Activated CD4-positive, alpha-beta T cell treated with anti-CD3 and anti-CD28 coated beads, Interleukin-2, Interleukin-6, amounts not matched to agents 100 ng/mL and 50 ng/mL, durations not matched to agents 16 hours and 8 hours (primary cell): ENCODE measurements at regions not wholly inside any gene's neighbourhood (a gene's known extent, or its start where the extent isn't known, plus 50 kb on each side); places are given as distances from the start of the nearest gene placed in this dataset.

Source experiments
- DNase-seq: peaks from one replicate; pipeline ENCODE4 v3.0.0-alpha.2; 2020

DNA sequence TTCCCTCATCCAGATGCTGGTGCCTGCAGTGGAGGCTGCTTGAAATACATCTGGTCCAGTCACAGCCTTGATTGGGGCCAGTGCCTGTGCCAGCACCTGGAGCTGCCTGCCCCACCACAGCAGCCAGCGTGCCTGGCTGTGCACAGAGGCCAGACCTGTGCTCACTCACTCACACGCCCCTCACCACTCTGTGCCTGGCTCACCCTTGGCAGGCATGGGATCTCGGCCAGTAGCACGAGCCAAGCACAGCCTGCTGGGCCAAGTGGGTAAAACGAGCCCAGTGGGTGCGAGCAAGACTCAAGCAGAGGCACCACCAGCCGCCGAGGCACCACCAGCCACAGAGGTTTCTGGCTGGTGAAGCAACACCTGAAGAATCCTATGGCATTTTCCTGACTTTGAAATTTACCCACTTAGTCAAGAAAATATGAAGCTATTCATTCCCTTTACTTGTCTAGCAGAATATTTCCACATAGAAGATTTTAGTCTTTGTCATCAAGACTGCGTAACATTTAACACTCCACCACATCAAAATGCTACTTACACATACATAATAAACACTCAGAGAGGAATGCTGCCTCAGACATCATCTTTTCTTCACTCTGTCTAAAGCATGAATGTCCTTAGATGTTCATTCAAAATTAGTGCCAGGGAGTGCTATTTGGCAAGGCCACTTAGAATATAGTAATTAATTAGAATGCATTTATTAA, 424.3 kb upstream of the FAT3 start:
- DNase-seq, result no peak

DNA sequence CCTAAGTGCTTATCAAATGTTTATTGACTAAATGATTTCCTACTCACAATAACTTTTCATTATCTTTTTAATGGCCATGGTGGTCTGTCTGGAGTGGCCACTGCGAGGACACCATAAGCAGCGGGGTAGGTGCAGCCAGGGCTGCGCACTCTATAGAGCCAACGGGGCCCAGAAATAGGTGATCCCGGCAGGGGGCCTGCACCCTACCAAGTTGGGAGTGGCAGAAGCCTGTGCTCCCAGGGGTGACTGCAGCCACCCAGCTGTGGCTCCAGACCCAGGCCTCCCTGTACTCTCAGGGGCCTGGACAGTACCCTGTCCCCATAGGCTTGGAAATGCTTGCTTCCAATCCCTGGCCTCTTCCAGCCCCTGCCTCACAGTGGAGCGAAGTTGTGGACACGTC, 426.4 kb upstream of the FAT3 start:
- DNase-seq, result no peak

DNA sequence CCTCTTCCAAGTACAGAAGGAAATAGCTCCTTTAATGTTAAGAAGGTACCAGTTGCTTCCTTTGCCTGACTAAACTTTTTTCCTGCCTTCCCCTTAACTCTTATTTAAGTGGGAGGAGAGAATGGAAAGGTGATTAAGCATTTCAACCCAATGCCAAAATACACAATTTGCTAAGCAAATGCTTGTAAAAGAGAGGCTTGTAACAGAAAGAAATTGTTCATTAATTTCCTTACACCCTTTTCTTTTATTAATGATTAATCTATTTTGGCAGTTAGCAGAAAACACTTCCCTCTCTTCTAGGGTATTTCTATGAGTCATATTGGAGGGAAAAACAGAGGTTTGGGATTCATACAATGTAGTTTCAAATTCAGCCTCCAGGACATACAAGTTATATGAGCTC, 427.6 kb upstream of the FAT3 start:
- DNase-seq, result no peak

DNA sequence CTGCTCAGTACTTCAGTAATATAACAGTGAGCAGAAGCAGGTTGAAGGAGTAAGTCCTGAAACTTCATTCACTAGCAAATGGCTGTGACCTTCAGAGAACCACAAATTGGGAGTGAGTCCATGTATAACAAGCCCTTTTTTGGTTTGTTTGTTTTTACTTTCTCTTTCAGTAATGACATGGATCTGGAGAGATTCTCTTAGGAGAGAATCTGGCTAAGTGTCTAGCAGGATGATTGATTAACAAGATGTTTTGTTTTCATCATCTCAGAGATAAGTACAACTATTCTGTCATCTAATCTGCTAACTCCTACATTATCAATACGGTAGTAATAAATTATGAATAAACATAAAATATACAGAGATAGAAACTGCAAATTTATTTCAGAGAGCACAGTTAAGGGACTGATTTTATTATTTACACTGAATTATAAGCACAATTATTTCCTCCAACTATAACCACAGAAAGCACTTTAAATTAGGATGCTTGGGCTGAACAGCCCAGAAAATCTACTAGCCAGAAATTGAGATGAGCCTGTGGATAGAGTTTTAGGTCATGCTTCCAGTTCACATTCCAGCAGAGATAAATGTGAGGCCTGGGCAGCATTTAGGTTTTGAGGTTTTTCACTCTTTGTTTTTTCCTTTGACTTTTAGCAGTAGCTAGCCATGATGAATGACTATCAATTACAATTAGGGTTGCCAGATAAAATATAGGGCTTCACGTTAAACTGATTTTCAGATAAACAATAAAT, 429.3 kb upstream of the FAT3 start:
- no peak for DNase-seq

DNA sequence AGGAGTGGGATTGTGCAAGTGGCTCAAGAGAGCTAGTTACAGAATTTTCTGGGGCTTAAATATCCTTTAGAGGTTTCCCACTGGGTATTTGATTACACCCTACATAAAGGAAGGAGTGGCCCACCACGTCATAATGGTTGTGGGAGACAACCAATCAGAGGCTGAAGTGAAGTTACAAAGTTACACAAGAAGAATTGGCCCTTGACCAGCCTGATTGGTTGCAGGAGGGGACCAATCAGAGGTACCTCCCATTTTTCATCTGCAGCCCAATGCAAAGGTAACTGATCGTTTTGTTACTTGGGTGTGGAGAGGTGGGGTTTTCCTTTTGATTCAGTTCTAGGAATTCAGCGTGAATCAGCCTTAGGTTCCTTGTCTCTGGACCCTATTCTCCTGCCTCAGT, 430.5 kb upstream of the FAT3 start:
- no peak for DNase-seq

DNA sequence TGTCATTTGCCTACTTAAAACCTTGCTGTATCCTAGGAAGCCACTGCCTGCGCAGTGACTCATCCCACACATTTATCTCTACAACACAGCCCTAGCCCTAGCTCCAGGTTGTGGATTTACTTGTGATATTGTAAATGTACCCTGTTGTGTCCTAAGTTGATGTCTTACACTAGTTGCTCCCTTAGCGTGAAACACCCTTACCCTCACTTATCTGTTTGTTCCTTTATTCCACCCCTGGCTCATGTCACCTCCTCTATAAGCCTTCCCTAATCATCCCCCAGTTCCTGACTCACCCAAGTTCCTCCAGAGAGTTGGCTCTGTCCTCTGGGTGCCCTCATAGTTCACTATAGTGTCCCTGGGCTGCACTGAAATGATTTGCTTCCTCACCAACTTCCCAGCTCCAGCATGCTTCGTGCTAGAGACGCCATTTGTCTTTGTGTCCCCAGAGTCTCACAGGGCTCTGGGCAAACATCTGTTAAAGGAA, 431.8 kb upstream of the FAT3 start:
- no peak for DNase-seq

DNA sequence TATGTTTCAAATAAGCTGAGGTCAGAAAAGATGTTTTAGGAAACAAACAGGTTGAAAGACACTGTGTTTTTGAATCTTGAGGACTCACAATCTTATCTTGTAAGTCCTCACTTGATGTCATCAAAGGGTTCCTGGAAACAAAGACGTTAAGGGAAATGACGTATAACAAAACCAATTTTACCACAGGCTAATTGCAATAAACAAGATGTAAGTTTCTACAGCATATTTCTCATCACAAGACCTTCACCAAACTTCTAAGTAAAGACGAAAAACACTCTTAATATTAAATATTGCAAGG, 433.5 kb upstream of the FAT3 start:
- DNase-seq, result no peak

DNA sequence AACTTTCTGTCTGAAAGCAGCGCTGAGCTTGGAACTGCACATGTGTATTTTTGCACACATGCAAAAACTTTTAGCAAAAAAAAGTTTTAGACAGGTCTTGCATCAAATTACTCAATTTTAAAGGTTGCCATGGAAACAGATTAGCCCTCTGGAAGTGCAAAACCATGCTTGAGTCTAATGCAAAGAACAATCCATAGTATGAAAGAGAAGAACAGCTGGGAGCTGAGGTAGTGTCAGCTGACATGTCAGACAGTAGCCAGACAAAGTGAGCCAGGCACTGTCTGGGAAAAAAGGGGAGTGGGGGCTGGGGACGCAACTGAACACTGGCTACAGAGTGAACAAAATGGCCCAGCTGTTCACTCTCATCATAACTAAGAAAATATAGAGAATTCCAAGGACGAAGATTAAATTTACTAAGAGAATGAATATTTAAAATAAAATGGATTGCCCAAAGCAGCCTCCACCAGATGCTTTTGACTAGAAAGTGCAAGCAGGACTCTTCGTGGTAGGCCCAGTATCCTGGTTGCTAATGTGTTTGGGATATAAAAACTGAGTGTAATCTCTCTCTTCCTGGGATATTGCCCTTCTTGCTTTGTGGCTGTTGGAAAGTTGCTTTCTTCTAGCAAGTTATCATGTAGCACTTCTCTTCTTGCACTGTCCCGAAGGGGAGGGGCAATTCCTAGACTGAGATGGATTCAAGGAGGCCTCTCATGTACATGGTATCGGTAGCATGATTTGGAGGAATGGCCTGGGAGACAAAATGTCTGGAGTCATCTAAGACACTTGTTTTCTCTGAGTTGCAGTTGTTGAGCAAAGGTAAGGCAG, 434.1 kb upstream of the FAT3 start:
- DNase-seq, result no peak

DNA sequence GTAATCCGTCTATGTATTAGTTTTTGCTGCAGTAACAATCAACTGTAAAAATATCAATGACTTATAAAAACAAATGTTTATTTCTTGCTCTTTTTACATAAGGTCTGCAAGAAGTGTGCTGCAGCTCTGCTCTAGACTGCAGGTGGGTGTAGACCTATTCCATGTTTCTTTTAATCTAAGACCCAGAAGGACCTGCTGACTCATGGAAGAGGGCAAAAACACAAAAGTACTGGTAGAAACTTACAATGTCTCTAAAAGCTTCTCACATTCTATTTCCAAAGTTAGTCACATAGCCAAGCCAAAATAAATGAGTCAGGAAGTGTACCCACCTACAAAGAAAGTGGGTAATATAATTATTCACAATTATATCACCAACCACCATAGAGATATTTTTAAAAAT, 435.9 kb upstream of the FAT3 start:
- no peak for DNase-seq

DNA sequence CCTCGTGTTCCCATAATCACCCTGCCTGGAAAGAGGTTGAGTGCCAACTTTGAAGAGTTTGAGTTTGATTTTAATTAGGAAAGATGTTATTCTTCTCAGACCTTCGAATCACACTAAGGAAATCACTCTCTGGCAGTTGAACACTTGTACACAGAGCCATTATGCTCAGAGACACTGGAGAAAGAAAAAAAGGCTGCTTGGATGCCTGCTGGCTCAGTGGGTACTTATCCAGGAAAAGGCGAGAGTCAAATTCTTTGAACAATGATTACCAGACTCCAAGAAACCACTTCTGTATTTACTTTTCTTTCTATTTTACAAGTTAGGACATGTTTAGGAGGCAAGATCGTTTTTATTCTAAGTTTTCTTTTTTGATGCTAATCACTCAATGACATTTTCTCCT, 438.5 kb upstream of the FAT3 start:
- no peak for DNase-seq

DNA sequence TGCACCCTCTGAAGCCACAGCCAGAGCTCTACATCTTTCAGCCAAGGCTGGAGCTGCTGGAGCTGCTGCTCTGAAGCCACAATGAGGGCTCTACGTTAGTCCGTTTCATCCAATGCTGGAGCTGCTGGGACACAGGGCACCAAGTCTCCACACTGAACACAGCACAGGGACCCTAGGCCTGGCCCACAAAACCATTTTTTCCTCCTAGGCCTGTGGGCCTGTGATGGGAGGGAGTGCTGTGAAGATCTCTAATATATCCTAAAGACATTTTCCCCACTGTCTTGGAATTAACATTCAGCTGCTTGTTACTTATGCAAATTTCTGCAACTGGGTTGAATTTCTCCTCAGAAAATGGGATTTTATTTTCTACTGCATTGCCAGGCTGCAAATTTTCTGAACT, 441.4 kb upstream of the FAT3 start:
- DNase-seq, result no peak

DNA sequence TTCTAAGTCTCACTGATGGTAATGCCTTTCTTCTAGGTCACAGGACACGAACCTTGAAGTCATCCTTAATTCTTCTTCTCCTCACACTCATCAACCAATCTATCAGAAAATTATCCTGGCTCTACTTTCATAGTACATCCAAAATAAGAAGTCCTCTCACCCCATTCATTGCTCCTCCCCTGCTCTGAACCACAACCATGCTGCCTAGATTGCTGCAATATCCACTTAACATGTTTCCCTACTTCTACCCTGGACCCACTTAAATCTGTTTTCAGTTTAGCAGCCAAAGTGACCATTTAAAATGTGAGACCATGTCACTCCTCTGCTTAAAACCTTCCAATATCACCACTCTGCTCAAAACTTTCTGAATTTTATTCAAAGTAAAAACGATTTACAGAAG, 445.9 kb upstream of the FAT3 start:
- DNase-seq, result no peak

DNA sequence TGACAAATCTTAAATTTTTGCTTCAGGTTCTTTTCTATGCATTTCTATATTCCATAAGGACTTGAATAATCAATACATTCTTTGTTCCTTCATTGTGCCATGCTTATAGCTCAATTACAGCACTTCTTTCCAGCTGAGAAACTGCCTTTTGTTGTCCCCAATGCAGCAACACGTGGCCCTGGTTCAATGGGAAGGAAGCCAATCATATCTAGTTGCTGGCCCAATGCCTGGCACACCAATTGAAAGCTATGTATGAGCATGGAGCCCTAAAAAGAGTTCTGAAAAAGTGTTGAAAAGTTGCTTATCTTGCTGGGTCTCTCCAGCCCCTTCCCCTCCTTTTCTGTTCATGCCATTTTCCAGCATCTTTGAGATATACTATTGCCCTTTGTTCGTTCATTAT, 448.0 kb upstream of the FAT3 start:
- DNase-seq, result no peak

DNA sequence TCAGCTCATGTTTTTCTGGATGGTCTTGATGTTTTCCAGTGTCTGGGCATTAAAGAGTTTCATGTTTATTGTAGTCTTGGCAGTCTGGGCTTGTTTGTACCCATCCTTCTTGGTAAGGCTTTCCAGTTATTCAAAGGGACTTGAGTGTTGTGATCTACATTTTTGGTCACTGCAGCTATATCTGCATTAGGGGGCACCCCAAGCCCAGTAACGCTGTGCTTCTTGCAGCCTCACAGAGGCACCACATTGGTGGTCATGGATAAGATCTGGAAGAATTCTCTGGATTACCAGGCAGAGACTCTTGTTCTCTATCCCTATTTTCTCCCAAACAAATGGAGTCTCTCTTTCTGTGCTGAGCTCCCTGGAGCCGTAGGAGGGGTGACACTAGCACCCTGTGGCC, 451.5 kb upstream of the FAT3 start:
- no peak for DNase-seq

DNA sequence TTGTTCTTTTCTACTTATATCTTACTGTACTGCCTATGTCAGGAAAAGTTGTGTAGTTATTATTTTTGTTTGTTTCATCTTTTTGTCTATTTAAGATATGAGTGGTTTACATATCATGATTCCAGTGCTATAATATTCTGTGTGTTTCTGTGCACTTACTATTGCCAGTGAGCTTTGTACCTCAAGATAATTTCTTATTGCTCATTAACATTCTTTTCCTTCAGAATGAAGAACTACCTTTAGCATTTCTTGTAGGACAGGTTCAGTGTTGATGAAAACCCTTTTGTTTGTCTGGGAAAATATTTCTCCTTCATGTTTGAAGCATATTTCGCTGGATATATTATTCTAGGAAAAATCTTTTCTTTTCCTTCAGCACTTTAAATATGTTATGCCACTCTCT, 452.7 kb upstream of the FAT3 start:
- DNase-seq, result no peak

DNA sequence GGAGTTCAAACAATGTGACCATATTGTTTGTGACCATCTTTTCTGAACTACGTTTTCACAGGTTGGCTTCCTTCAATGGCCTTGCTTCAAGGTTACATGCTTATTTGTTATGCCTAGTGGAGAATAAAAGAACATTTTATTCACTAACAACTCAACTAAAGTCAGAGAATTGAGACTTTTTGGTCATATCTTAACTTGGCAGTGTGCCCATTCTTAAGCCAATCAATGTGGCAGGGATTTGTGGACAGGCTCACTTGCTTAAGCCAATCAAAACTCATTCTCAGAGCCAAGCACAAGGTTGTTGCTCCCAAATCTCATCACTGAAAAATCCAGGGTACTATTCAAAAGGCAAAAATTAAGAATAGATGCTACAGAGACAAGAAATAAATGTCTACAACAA, 455.8 kb upstream of the FAT3 start:
- no peak for DNase-seq

DNA sequence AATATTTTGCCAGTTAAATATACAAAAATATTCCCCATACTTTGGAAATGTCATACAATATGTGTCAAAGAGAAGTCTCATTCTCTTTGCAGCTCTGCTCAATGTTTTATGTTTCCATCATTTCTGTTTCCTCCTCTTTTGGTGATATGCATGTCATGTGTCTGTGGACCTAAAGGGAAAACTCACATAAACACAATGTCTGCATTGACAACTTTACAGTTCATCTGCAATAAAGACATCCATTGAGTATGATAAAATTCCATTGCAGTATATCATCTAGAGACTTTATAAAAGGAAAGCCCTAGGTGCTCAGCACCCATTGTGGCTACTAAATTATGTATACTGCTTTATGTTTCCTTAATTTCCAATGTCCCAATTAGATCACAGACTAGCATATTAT, 461.3 kb upstream of the FAT3 start:
- DNase-seq, result no peak

DNA sequence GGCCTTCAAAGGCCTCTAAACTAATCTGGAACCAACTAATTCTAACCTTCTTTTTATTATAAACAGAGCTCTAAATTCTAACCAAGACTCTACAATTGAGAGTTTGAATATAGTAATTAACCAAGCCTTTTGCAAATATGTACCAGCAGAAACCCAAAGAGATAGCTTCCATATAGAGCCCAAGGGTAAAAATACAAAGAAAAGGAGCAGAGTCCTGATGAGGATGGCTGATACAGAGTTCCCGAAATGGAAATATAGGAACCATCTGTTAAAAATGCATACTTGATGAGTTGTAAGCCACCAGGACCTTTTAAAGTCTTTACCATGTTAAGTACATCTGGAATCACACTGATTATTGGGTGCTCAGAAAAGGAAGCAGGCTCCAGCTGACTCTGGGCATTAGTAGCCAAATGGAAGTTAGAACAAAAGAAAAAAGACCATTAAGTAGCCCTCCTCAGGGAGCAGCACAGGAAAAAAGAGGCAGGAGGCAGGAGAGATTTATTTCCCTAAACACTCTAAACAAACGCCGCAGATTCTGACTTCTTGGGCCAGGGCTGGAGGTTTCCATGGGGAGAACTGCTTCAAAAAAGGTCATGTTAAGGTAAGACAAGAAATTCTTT, 463.1 kb upstream of the FAT3 start:
- DNase-seq, result no peak

DNA sequence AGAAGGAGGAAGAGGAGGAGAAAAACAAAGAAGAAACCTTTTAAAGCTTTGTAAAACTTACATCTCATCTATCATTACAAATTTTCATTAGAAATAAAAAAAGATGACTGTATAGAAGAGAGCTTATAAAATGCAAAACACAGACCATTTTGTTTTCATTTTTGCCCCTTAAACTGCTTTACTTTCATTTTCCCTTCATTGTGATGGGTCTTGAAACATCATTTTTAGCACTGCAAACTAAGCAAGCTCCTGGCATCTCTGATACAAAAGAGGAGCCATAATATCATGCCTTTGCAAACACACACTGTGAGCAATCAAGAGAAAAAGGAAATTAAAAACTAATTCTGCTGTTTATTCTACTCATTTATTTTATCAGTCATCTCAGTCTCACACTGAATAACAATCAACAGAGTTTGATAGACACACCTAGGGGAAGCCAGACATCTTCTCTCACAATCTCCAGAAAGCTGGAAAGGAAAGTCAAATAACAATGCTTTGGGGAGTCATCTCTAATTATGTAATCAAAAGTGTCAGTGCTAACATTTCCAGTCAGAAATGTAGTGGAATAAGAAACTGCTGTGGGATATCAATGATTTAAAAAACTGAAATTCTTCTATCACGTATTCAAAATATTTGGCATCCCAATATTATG, 467.7 kb upstream of the FAT3 start:
- DNase-seq, result no peak

DNA sequence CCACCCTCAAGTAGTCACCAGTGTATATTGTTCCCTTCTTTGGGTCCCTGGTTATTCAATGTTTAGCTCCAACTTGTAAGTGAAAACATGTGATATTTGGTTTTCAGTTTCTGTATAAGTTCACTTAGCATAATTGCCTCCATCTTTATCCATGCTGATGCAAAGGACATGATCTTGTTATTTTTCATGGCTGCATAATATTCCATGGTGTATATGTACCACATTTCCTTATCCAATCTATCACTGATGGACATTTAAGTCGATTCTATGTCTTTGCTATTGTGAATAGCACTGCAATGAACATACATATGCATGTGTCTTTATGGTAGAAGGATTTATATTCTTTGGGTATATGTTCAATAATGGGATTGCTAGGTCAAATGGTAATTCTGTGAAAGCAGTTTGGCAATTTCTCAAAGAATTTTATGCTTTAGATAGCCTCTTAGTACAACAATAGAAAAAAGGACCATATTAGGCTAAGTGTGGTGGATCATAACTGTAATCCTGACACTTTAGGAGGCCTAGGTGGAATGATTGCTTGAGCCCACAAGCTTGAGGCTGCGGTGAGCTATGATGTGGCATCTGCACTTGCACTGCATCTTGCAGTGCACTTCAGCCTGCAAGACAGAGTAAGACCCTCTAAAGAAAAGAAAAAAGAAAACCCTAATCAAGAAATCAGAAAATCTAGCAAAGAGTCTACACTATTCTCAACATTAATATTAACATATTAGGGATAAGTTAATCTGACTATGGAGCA, 468.5 kb upstream of the FAT3 start:
- no peak for DNase-seq

DNA sequence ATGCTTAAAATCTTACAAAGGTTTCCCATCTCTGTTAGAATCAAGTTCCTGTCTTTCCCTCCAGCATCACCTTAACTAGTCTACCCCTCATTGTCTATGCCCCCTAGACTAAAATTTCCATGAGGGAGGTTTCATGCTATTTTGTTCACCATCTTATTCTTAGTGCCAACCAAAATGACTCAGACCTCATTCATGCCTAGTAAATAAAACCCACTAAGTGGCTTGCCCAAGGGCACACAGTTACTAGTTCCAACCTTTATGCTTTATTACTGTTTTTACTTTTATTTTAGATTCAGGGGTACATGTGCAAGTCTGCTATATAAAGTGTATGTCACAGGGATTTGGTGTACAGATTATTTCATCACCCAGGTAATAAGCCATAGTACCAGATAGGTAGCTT, 469.1 kb upstream of the FAT3 start:
- DNase-seq, result no peak

DNA sequence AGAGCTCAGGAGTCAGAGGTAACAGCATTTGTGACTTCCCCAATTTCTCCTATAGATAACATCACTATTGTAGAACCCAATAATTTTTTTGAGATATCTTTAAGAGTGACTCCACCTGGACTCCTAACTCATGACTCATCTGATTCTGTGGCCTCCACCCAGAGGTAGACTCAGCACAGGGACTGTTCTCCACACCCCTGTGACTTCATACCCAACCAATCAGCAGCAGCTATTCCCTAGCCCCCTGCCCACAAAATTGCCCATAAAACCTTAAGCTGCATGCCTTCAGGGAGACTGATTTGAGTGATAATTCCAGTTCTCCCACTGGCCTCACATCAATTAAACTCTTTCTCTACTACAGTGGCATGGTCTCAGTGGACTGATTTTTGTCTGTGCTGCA, 475.4 kb upstream of the FAT3 start:
- no peak for DNase-seq
